GM23338 (cell line): ENCODE measurements at regions not wholly inside any gene's neighbourhood (a gene's known extent, or its start where the extent isn't known, plus 50 kb on each side); places are given as distances from the start of the nearest gene placed in this dataset.
"Not testable (repeated sequence)": the region's sequence is repeated elsewhere in the genome, so short reads cannot be mapped to it uniquely, and the experiment has no call there.

Experiments used
- CREB1 ChIP-seq: fragments of 250-450 bp; sonication (Bioruptor Pico); IDR thresholded peaks from 2 replicates; pipeline ENCODE4 v1.5.0; 2020; ENCODE audit warnings: low read depth, mild to moderate bottlenecking, moderate library complexity
- CTCF ChIP-seq, 2 experiments: fragments of 200-600 bp in 1 of 2; sonication (generic) in 1 of 2; conservative IDR thresholded peaks; 2 replicates each; pipeline versions ENCODE4 v1.5.1 to v1.6.1; 2016 to 2017; ENCODE audit warnings: antibody characterized with exemption in 2 of 2, low read depth in 2 of 2, mild to moderate bottlenecking in 2 of 2, moderate library complexity in 1 of 2
- EZH2 ChIP-seq: fragments of 200-600 bp; sonication (generic); IDR thresholded peaks from one replicate; pipeline ENCODE4 v1.8.0; 2017; ENCODE audit warnings: antibody characterized with exemption, mild to moderate bottlenecking, low read depth; ENCODE audit not compliant: unreplicated experiment
- POLR2AphosphoS5 ChIP-seq: IDR thresholded peaks from 2 replicates; pipeline ENCODE4 v1.6.1; 2016; ENCODE audit warnings: antibody characterized with exemption, low read depth
- TF ChIP-seq, protein P1 (sequence below): IDR thresholded peaks from one replicate; pipeline ENCODE4 v1.6.1; 2018; ENCODE audit warnings: antibody characterized with exemption; ENCODE audit not compliant: unreplicated experiment

DNA sequence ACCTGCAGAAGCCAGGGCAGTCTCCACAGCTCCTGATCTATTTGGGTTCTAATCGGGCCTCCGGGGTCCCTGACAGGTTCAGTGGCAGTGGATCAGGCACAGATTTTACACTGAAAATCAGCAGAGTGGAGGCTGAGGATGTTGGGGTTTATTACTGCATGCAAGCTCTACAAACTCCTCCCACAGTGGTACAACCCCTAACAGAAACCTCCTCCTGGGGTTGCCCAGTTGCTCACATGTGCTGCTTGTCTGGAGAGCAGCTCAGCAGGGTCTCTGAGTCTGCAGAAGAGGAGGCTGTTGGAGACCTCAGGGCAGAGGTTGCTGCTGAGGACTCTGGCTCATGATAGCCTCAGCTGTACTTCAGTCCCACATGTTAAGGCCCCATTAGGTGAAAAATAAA lies 1269.1 kb downstream of the RPIA start:
- TF ChIP-seq CTCF (conservative IDR thresholded peaks at IDR 0.05; ENCODE audit: low read depth in 2 of 2); CREB1; EZH2; POLR2AphosphoS5: not testable (repeated sequence)
- TF ChIP-seq, protein P1, sequence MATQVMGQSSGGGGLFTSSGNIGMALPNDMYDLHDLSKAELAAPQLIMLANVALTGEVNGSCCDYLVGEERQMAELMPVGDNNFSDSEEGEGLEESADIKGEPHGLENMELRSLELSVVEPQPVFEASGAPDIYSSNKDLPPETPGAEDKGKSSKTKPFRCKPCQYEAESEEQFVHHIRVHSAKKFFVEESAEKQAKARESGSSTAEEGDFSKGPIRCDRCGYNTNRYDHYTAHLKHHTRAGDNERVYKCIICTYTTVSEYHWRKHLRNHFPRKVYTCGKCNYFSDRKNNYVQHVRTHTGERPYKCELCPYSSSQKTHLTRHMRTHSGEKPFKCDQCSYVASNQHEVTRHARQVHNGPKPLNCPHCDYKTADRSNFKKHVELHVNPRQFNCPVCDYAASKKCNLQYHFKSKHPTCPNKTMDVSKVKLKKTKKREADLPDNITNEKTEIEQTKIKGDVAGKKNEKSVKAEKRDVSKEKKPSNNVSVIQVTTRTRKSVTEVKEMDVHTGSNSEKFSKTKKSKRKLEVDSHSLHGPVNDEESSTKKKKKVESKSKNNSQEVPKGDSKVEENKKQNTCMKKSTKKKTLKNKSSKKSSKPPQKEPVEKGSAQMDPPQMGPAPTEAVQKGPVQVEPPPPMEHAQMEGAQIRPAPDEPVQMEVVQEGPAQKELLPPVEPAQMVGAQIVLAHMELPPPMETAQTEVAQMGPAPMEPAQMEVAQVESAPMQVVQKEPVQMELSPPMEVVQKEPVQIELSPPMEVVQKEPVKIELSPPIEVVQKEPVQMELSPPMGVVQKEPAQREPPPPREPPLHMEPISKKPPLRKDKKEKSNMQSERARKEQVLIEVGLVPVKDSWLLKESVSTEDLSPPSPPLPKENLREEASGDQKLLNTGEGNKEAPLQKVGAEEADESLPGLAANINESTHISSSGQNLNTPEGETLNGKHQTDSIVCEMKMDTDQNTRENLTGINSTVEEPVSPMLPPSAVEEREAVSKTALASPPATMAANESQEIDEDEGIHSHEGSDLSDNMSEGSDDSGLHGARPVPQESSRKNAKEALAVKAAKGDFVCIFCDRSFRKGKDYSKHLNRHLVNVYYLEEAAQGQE, result not testable (repeated sequence)
